ENCODE measurements at regions not wholly inside any gene's neighbourhood (a gene's known extent, or its start where the extent isn't known, plus 50 kb on each side); places are given as distances from the start of the nearest gene placed in this dataset.

DNA sequence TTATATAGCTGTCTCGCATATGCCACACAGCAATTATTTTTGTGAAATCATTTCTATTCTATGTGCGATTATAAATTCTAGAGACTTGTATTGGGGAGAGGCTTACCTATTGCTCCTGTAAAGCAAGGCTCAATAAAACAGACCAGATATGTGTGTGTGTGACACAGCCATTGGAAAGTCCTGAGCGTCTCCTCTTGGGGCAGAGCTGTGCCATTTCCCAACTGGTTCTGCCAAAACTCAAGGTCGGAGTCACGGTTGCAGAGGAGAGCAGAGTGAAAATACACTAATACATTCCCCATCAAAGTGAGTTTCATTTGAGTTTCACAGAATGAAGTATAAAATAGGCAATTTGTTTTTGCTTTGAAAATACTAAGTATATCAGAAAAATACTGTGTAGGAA lies 567.4 kb upstream of the FZD8 start:
- TF ChIP-seq, protein P1, sequence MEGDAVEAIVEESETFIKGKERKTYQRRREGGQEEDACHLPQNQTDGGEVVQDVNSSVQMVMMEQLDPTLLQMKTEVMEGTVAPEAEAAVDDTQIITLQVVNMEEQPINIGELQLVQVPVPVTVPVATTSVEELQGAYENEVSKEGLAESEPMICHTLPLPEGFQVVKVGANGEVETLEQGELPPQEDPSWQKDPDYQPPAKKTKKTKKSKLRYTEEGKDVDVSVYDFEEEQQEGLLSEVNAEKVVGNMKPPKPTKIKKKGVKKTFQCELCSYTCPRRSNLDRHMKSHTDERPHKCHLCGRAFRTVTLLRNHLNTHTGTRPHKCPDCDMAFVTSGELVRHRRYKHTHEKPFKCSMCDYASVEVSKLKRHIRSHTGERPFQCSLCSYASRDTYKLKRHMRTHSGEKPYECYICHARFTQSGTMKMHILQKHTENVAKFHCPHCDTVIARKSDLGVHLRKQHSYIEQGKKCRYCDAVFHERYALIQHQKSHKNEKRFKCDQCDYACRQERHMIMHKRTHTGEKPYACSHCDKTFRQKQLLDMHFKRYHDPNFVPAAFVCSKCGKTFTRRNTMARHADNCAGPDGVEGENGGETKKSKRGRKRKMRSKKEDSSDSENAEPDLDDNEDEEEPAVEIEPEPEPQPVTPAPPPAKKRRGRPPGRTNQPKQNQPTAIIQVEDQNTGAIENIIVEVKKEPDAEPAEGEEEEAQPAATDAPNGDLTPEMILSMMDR (conservative IDR thresholded peaks at IDR 0.05 in 1 of 2, IDR thresholded peaks at IDR 0.05 in 1 of 2; ENCODE audit: low read depth in 1 of 2, low read length in 2 of 2): no peak
- no peak for TF ChIP-seq EZH2 (IDR thresholded peaks at IDR 0.05; ENCODE audit: low read length, missing control alignments)

Data from fibroblast of lung (primary cell).